VCaP (cell line): ENCODE measurements at regions not wholly inside any gene's neighbourhood (a gene's known extent, or its start where the extent isn't known, plus 50 kb on each side); places are given as distances from the start of the nearest gene placed in this dataset.

ENCODE experiments used
- H3K27ac ChIP-seq: fragments of 450-650 bp; 2 replicates; pipeline ENCODE4 v1.5.1; 2017
- TF ChIP-seq, protein P1 (sequence below): fragments of 450-650 bp; conservative IDR thresholded peaks from 2 replicates; pipeline ENCODE4 v1.5.1; 2017; ENCODE audit warnings: mild to moderate bottlenecking, moderate library complexity

DNA sequence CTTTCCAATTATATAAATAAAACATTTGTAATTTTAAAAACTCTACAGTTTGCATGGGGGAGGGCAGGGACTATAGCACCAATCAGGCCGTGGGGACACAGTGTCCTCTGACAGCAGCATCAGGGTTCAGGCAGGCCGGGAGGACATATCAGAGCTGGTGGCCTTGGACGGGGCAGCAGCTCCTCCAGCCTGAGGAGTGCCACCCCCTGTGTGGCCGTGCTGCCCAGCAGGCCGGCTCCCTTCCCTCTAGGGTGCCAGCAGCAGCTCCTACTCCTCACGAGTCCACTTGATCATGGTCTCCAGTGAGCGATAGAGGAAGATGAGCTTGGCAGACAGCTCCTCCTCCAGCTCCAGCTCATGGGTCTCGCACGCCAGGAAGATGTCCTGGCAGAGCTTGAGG is 144.0 kb upstream of the PHACTR3 start:
- H3K27ac ChIP-seq = no peak overlapping the region
- TF ChIP-seq, protein P1, sequence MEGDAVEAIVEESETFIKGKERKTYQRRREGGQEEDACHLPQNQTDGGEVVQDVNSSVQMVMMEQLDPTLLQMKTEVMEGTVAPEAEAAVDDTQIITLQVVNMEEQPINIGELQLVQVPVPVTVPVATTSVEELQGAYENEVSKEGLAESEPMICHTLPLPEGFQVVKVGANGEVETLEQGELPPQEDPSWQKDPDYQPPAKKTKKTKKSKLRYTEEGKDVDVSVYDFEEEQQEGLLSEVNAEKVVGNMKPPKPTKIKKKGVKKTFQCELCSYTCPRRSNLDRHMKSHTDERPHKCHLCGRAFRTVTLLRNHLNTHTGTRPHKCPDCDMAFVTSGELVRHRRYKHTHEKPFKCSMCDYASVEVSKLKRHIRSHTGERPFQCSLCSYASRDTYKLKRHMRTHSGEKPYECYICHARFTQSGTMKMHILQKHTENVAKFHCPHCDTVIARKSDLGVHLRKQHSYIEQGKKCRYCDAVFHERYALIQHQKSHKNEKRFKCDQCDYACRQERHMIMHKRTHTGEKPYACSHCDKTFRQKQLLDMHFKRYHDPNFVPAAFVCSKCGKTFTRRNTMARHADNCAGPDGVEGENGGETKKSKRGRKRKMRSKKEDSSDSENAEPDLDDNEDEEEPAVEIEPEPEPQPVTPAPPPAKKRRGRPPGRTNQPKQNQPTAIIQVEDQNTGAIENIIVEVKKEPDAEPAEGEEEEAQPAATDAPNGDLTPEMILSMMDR = no peak

- no peak overlapping the region for H3K27ac ChIP-seq
- TF ChIP-seq, protein P1 = no peak
These were observed 142.8 kb upstream of the PHACTR3 start for GRCh38 chr20:59461526-59461925.

DNA sequence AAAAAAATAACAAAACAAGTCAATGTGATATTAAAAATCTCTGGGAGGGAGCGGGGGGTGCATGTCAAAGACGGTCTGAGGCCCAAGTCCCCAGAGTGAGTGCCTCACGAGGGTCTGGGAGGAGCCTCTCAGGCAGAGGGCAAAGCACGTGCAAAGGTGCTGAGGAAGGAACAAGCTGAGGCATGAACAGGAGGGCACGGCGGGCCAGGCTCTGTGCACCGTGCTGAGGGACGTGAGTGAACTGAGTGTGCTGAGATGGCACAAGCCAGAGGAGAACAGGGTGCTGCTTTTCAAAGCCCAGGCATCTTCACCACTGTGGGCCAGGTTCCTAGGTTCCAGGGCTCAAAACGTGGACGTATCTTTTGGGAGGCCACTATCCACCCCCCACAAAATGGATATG is 142.1 kb upstream of the PHACTR3 start:
- H3K27ac ChIP-seq = no peak overlapping the region
- TF ChIP-seq, protein P1 = no peak

DNA sequence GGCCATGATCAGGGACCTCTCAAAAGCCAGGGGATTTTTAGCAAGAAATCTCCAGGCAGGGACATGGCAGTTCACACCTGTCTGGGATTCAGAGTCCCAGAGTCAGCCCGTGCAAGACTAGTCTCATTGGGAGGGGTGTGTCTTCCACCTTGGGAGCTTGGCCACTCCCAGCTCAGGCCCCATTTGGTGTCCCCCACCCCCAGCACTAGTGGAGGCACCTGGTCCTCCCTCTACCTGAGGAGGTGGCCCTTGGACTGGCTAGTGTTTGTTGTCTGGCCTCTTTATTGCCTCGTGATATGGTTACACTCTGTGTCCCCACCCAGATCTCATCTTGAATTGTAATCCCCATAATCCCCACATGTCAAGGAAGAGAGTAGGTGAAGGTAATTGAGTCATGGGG is 140.8 kb upstream of the PHACTR3 start:
- H3K27ac ChIP-seq = no peak overlapping the region
- TF ChIP-seq, protein P1 = no peak

DNA sequence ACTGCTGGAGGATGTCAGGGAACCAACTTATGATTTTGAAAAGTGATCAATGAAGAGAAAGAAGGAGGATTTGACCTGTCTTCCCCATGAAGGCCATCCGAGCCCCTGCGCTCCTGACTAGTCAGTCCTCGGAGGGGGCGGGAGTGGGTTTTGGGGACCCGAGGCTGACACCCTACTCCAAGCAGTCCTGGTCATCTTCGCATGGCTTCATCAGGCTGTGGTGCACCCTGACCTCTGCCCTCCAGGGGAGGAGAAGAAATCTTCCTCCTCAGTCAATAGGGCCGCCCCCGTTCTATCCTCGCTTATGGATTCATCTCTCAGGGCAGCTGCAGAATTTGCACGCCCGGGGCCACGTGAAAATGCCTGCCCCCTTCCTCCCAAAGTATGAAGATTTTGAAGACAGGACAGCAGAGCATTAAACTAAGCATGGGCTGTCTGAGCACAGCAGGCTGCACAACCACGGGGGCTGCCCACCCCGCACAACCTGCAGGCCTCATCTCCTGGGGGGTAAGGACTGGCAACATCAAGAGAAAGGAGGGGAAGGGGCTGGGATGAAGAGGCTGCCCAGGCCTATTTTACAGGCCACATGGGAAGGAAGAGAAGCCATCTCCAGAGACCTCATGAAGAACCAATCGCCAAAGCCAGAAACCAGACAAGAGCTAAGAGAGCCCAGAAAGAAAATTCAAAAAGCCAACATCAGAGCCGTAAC is 138.1 kb upstream of the PHACTR3 start:
- H3K27ac ChIP-seq = no peak overlapping the region
- TF ChIP-seq, protein P1 = no peak

DNA sequence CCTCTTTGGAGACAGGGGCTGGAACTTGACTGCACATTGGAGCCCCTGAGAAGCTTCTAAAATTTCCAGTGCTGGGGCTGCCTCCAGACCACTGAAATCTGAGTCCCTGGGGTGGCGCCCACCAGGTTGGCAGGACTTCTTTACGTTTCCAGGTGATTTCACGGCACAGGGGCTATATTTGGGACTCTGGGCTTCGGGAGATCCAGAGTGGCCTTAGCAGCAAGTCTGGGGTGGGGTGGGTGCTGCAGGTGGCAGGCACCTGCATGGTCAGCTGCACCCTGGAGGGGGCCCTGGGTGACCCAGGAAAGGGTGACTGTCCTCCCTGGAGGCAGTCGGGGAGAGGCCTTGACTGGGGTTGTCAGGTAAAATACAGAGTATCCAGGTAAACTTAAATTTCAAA is 135.5 kb upstream of the PHACTR3 start:
- H3K27ac ChIP-seq = no peak overlapping the region
- TF ChIP-seq, protein P1 = no peak

DNA sequence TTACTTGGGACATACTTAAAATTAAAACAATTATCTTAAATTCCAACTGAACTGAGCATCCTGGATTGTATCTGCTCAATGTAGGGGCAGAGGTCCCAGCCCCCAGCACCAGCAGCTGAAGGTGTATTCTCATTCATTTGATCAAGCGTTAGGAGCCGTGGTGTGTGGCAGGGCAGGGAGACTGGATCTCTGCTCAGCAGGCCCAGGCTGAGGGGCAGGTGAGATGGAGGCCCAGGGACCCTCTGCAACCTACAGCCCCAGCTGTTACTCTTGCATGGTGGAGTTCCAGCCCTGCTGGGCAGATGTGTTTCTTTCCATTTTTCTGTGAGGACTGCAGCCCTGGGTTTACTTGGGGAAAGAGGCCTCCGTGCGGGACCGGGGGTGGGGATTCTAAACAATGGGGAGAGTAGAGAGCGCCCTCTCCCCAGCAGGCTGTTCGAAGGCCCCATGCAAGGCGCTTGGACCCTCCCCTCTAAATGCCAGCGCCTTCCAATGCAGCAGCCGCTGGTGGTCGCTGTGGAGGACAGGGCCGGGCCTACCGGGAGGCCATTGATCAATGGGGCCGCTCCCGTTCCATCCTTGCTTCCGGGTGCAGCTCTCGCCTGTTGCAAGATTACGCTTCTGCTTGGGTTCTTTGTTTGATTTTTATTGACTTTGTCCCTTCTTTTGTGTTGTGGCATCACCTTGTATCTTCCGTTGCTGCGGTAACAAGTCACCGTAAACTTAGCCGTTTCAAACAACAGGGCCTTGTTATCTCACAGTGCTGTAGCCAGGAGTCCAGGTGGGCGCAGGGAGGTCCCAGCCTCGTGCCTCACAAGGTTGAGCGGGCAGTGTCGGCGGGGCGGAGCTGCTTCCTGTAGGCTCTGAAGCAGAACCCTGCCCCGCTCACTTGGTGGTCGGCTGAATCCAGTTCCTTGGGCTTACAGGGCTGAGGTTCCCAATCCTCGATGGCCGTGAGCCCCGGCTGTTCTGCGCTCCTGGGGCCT is 134.8 kb upstream of the PHACTR3 start:
- TF ChIP-seq, protein P1 = no peak

More for the DNA sequence above, 134.8 kb upstream of the PHACTR3 start:
- H3K27ac ChIP-seq = no peak overlapping the region
